ENCODE measurements at regions not wholly inside any gene's neighbourhood (a gene's known extent, or its start where the extent isn't known, plus 50 kb on each side); places are given as distances from the start of the nearest gene placed in this dataset.
"Not testable (repeated sequence)": the region's sequence is repeated elsewhere in the genome, so short reads cannot be mapped to it uniquely, and the experiment has no call there.

GRCh38 chr5:82447913-82448312, 169.8 kb upstream of the RPS23 start:
- Mint-ChIP-seq H3K4me3 (no peak overlapping the region), H3K27me3 (no peaks in the 10 kb centered on the region), H3K9me3 (no peaks in the 10 kb centered on the region), H3K4me1 (no peaks in the 10 kb centered on the region), H3K27ac (ENCODE audit: low read depth) (no peak overlapping the region), H3K36me3 (ENCODE audit: insufficient read depth) (no peaks in the 10 kb centered on the region)
- ATAC-seq (replicated peaks; ENCODE audit: extremely low read depth, poor library complexity, severe bottlenecking) (no peak), DNase-seq (ENCODE audit: low spot score in 2 of 2) (no peak)

- Mint-ChIP-seq H3K27ac (ENCODE audit: low read depth) (no peak overlapping the region), H3K9me3 (no peaks in the 10 kb centered on the region), H3K27me3 (no peaks in the 10 kb centered on the region), H3K4me3 (no peak overlapping the region), H3K4me1 (no peaks in the 10 kb centered on the region), H3K36me3 (ENCODE audit: insufficient read depth) (no peaks in the 10 kb centered on the region)
- ATAC-seq (replicated peaks; ENCODE audit: extremely low read depth, poor library complexity, severe bottlenecking) (no peak), DNase-seq (ENCODE audit: low spot score in 2 of 2) (no peak)
Measured at GRCh38 chr5:82446809-82447208, 168.7 kb upstream of the RPS23 start.

DNA sequence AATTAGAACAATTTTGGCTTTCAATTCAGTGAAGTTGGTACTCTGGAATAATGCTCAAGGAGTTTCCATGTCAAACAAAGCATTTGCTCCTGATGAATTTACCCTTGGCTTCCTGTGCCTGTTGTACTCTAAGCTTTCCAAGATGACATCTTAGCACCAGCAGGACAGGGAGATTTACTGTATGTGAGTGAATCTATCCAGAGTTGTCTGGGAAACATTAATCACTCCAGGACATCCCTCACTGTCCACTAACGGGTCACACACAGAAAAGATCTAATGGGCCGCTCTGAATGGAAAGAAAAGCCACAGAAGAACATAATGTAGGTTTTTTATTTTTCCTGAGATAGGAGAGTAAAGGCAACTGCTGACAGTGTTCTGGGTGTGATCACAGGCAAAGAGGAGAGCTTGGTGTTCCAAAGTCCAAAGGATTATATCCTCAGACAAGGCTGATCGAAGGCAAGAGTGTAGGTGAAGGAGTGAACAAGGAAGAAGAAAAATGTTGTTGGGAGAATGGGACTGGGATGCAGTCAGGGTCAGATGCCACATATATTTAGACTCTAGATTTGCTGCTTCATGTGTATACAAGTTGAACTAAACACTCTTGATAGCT, 167.7 kb upstream of the RPS23 start:
- no peaks in the 10 kb centered on the region for H3K4me1 Mint-ChIP-seq
- no peaks in the 10 kb centered on the region for H3K9me3 Mint-ChIP-seq
- no peak overlapping the region for H3K4me3 Mint-ChIP-seq
- no peaks in the 10 kb centered on the region for H3K27me3 Mint-ChIP-seq
- DNase-seq (ENCODE audit: low spot score in 2 of 2) (no peak), ATAC-seq (replicated peaks; ENCODE audit: extremely low read depth, poor library complexity, severe bottlenecking) (no peak)
- no peak overlapping the region for H3K27ac Mint-ChIP-seq (ENCODE audit: low read depth)
- H3K36me3 Mint-ChIP-seq (ENCODE audit: insufficient read depth) = no peaks in the 10 kb centered on the region

GRCh38 chr5:82439750-82440445, 161.7 kb upstream of the RPS23 start:
- H3K27ac Mint-ChIP-seq (ENCODE audit: low read depth) = no peak overlapping the region
- H3K4me1 Mint-ChIP-seq = no peaks in the 10 kb centered on the region
- no peak overlapping the region for H3K4me3 Mint-ChIP-seq
- ATAC-seq (replicated peaks; ENCODE audit: extremely low read depth, poor library complexity, severe bottlenecking) (no peak), DNase-seq (ENCODE audit: low spot score in 2 of 2) (no peak)
- peaks cover 2% of the 10 kb centered on the region for H3K36me3 Mint-ChIP-seq (ENCODE audit: insufficient read depth)
- H3K9me3 Mint-ChIP-seq = no peaks in the 10 kb centered on the region
- H3K27me3 Mint-ChIP-seq = peaks cover 11% of the 10 kb centered on the region

- DNase-seq (ENCODE audit: low spot score in 2 of 2); H3K36me3 Mint-ChIP-seq (ENCODE audit: insufficient read depth); ATAC-seq (replicated peaks; ENCODE audit: extremely low read depth, poor library complexity, severe bottlenecking); H3K9me3 Mint-ChIP-seq; H3K4me1 Mint-ChIP-seq; H3K27ac Mint-ChIP-seq (ENCODE audit: low read depth); H3K4me3 Mint-ChIP-seq: not testable (repeated sequence)
- peaks cover 11% of the 10 kb centered on the region for H3K27me3 Mint-ChIP-seq
Measured at GRCh38 chr5:82437565-82437964, 159.4 kb upstream of the RPS23 start.

DNA sequence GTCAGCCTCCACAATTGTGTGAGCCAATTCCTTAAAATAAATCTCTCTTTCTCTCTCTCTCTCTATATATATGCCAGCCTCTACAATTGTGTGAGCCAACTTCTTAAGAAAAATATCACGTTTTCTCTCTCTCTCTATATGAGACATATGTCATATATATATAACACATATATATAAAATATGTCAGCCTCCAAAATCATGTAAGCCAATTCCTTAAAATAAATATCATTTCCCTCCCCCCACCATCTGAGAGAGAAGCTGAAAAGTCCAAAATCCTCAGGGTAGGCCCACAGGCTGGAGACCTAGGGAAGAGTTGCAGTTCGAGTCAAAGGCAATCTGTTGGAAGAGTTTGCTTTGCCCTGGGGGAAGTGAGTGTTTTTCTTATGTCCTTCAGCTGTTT, 158.1 kb upstream of the RPS23 start:
- H3K27ac Mint-ChIP-seq (ENCODE audit: low read depth) = no peak overlapping the region
- H3K4me1 Mint-ChIP-seq = no peaks in the 10 kb centered on the region
- no peaks in the 10 kb centered on the region for H3K9me3 Mint-ChIP-seq
- H3K27me3 Mint-ChIP-seq = peaks cover 11% of the 10 kb centered on the region
- peaks cover 2% of the 10 kb centered on the region for H3K36me3 Mint-ChIP-seq (ENCODE audit: insufficient read depth)
- H3K4me3 Mint-ChIP-seq = no peak overlapping the region
- ATAC-seq (replicated peaks; ENCODE audit: extremely low read depth, poor library complexity, severe bottlenecking) (no peak), DNase-seq (ENCODE audit: low spot score in 2 of 2) (no peak)

- Mint-ChIP-seq H3K4me3 (peak overlapping the region; percentile 29), H3K27me3 (peaks cover 11% of the 10 kb centered on the region)
- ATAC-seq (replicated peaks; ENCODE audit: extremely low read depth, poor library complexity, severe bottlenecking); H3K36me3 Mint-ChIP-seq (ENCODE audit: insufficient read depth); H3K4me1 Mint-ChIP-seq; H3K27ac Mint-ChIP-seq (ENCODE audit: low read depth); DNase-seq (ENCODE audit: low spot score in 2 of 2); H3K9me3 Mint-ChIP-seq: not testable (repeated sequence)
Measured at GRCh38 chr5:82434696-82435660, 156.8 kb upstream of the RPS23 start.

DNA sequence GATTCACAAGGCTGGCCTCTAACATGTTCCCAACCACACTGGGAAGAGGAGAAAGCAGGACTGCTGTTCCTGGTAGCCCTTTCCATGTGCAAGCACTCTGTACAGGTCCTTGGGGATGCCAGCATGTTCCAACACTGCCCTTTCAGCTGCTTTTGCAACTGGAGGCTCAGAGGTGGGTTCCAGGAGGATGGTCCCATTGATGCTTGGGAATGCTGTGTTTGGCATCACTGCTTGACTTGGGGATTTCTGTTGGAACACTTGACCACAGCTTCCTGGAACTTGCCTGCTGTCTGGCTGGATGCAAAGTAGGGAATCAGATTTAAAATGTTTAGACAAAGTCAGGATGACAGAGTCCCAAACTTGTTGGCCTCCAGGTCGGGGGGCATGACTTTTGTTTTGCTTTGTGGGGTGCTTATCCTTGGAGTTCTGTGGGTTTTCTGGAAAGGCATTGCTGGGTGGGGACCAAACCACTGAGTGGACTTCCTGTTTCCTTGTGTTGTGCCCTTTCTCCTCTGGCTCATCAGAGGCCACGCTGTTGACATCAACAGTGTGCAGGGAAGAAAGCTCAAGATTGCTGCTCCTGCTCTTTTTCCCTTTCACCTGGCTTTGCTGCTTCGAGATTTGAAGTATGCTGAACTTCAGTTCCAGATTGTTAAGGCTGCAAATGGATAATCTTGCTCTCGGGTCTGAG, 148.5 kb upstream of the RPS23 start:
- ATAC-seq (replicated peaks; ENCODE audit: extremely low read depth, poor library complexity, severe bottlenecking) = no peak
- no peaks in the 10 kb centered on the region for H3K9me3 Mint-ChIP-seq
- no peaks in the 10 kb centered on the region for H3K27me3 Mint-ChIP-seq

GRCh38 chr5:82425591-82425990, 147.4 kb upstream of the RPS23 start:
- DNase-seq (ENCODE audit: low spot score in 2 of 2) = no peak
- no peaks in the 10 kb centered on the region for H3K9me3 Mint-ChIP-seq
- ATAC-seq (replicated peaks; ENCODE audit: extremely low read depth, poor library complexity, severe bottlenecking) = no peak

More for the DNA sequence above, 148.5 kb upstream of the RPS23 start:
- no peaks in the 10 kb centered on the region for H3K36me3 Mint-ChIP-seq (ENCODE audit: insufficient read depth)
- no peaks in the 10 kb centered on the region for H3K4me1 Mint-ChIP-seq
- no peak overlapping the region for H3K4me3 Mint-ChIP-seq
- no peak overlapping the region for H3K27ac Mint-ChIP-seq (ENCODE audit: low read depth)
- DNase-seq (ENCODE audit: low spot score in 2 of 2) = no peak

GRCh38 chr5:82424211-82424610, 146.1 kb upstream of the RPS23 start:
- no peaks in the 10 kb centered on the region for H3K36me3 Mint-ChIP-seq (ENCODE audit: insufficient read depth)
- ATAC-seq (replicated peaks; ENCODE audit: extremely low read depth, poor library complexity, severe bottlenecking) (no peak), DNase-seq (ENCODE audit: low spot score in 2 of 2) (no peak)
- no peaks in the 10 kb centered on the region for H3K27me3 Mint-ChIP-seq
- H3K4me1 Mint-ChIP-seq = no peaks in the 10 kb centered on the region
- H3K9me3 Mint-ChIP-seq = no peaks in the 10 kb centered on the region
- H3K27ac Mint-ChIP-seq (ENCODE audit: low read depth) = no peak overlapping the region
- H3K4me3 Mint-ChIP-seq = no peak overlapping the region

More at GRCh38 chr5:82425591-82425990, 147.4 kb upstream of the RPS23 start:
- H3K27me3 Mint-ChIP-seq = no peaks in the 10 kb centered on the region
- H3K27ac Mint-ChIP-seq (ENCODE audit: low read depth) = no peak overlapping the region
- no peak overlapping the region for H3K4me3 Mint-ChIP-seq
- H3K4me1 Mint-ChIP-seq = no peaks in the 10 kb centered on the region
- no peaks in the 10 kb centered on the region for H3K36me3 Mint-ChIP-seq (ENCODE audit: insufficient read depth)

- Mint-ChIP-seq H3K4me1 (no peaks in the 10 kb centered on the region), H3K36me3 (ENCODE audit: insufficient read depth) (no peaks in the 10 kb centered on the region), H3K27me3 (no peaks in the 10 kb centered on the region), H3K4me3 (no peak overlapping the region), H3K27ac (ENCODE audit: low read depth) (no peak overlapping the region), H3K9me3 (no peaks in the 10 kb centered on the region)
- DNase-seq (ENCODE audit: low spot score in 2 of 2) (no peak), ATAC-seq (replicated peaks; ENCODE audit: extremely low read depth, poor library complexity, severe bottlenecking) (no peak)
Measured at GRCh38 chr5:82422751-82423181, 144.6 kb upstream of the RPS23 start.

DNA sequence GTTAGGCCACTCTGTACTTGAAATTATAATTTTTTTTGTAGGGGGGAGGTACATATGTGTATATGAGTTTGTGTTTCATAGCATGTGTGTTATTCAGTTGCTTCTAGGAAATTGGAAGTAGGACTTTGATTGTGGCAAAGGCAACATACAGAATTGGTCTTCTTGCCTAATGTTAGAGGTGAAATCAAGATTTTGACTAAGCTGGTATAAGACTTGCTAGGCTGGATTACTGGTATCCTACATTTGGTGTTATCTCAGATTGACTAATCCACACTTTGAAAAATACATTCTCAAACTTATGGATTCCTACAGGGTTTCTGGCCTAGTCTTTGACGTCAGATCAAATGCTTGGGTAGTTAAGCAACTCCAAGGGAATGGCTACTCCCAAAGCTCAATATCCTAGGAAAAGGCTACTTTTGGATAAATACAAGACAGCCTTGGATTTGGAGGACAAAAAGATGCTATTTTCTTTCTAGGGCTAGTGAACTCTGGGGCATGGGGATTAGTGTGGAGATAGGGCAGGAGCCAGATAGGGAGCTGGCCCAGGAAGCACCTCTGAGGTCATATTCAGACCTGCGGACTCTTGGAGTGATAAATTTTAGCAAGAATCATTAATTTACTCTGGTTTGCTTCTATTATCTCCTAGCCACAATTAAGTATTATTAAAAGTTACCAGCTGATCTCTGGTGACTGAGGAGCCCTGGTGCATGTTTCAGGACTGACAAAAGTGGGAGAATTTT, 144.0 kb upstream of the RPS23 start:
- Mint-ChIP-seq H3K9me3 (no peaks in the 10 kb centered on the region), H3K4me3 (no peak overlapping the region), H3K36me3 (ENCODE audit: insufficient read depth) (no peaks in the 10 kb centered on the region), H3K4me1 (no peaks in the 10 kb centered on the region), H3K27ac (ENCODE audit: low read depth) (no peak overlapping the region), H3K27me3 (no peaks in the 10 kb centered on the region)
- no peak for ATAC-seq (replicated peaks; ENCODE audit: extremely low read depth, poor library complexity, severe bottlenecking)
- no peak for DNase-seq (ENCODE audit: low spot score in 2 of 2)

Data from central memory CD8-positive, alpha-beta T cell (primary cell).